ENCODE measurements at regions not wholly inside any gene's neighbourhood (a gene's known extent, or its start where the extent isn't known, plus 50 kb on each side); places are given as distances from the start of the nearest gene placed in this dataset.

DNA sequence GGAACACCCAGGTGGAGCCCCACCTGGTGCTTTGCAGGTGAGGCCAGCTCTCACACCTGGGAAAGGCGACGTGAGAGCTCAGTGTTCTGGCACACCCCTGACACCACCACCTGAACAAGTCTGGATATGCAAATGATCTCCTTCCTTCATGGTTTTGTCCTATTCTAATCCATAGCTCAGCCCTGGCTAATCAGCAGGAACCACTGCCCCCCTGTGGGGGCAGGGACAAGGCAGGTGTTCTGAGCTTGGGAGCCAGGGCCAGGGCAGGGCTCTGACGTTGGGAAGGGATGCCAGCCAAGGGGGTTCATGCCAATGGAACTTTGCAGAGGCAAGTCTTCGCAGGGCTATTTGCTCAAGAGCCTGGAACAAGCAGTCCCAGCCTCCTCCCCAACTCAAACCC is 144.2 kb downstream of the TRIM29 start:
- Histone ChIP-seq H3K9me3 (ENCODE audit: low read depth) (no peaks in the 10 kb centered on the region), H3K79me2 (ENCODE audit: insufficient read depth) (no peaks in the 10 kb centered on the region), H3K27ac (no peak overlapping the region), H3F3A (ENCODE audit: insufficient read depth) (no peaks in the 10 kb centered on the region), H3K9me2 (ENCODE audit: insufficient read depth) (no peaks in the 10 kb centered on the region), H3K4me3 (no peak overlapping the region), H2AFZ (no peak overlapping the region), H4K20me1 (ENCODE audit: insufficient read depth) (no peaks in the 10 kb centered on the region), H3K9ac (no peak overlapping the region), H3K36me3 (ENCODE audit: low read depth) (no peaks in the 10 kb centered on the region), H3K4me2 (ENCODE audit: unreplicated experiment) (no peak overlapping the region), H3K27me3 (replicated peaks; ENCODE audit: insufficient read depth) (peaks cover 39% of the 10 kb centered on the region), H3K4me1 (ENCODE audit: insufficient read depth) (no peaks in the 10 kb centered on the region)
- no peak for DNase-seq
- TF ChIP-seq EZH2 (IDR thresholded peaks at IDR 0.05; ENCODE audit: insufficient read depth, poor library complexity, severe bottlenecking) (no peak), EZH2phosphoT487 (IDR thresholded peaks at IDR 0.05; ENCODE audit: insufficient read depth, low read depth) (no peak)
- in situ Hi-C loops (cut with MboI): no loop called here
- WGBS, 2 experiments (ENCODE audit: low coverage in 1 of 2, low lambda C conversion rate in 2 of 2, missing lambda C conversion rate in 2 of 2): 34 to 41% methylated on average over 4 of the region's 4 CpGs

DNA sequence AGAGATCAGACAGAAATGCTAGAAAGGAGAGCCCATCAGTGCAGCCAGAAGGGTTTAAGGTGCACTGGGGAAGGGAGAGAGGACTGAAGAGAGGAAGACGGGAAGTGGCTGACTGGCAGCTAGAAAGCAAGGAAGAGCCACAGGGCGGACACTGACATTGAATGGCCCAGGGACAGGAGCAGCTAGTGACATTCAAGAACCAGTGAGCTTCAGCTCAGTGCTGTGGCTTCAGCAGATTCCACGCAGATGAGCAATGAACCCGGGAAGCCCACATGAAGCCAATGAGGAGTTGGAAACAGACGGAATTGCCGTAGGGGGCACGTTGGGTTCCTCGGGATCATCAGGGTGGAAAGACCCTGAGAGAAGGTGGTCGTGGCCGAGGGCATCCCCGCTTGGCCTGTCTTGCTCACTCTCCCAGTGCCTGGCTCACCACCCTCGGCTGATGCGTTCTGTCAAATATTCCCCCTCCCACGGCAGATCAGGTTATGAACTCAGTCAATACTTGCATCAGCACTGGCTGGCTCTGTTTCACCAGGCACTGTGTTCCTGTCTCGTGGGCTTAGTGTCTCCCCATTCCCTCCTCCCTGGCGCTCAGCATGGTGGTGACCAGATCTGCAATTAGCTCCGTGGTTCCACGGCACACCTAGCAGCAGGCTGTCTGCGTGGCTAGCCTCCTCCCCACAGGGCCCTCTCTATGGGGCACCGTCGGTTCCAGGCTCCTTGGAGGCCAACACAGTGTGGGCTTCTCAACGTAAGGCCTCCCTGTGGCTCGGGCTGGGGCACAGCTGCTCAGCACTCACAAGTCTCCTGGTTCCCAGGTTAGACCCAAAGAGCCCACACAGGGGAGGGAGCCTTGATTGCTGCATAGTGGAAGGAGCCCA is 145.5 kb downstream of the TRIM29 start:
- in situ Hi-C loops (cut with MboI): no loop called here
- Histone ChIP-seq H4K20me1 (ENCODE audit: insufficient read depth) (no peaks in the 10 kb centered on the region), H3K27me3 (replicated peaks; ENCODE audit: insufficient read depth) (peaks cover 50% of the 10 kb centered on the region), H2AFZ (no peak overlapping the region), H3K9me3 (ENCODE audit: low read depth) (no peaks in the 10 kb centered on the region), H3K4me1 (ENCODE audit: insufficient read depth) (no peaks in the 10 kb centered on the region), H3K9ac (no peak overlapping the region), H3K9me2 (ENCODE audit: insufficient read depth) (no peaks in the 10 kb centered on the region), H3K27ac (no peak overlapping the region), H3K36me3 (ENCODE audit: low read depth) (no peaks in the 10 kb centered on the region), H3K4me3 (no peak overlapping the region), H3K4me2 (ENCODE audit: unreplicated experiment) (no peak overlapping the region), H3F3A (ENCODE audit: insufficient read depth) (no peaks in the 10 kb centered on the region), H3K79me2 (ENCODE audit: insufficient read depth) (no peaks in the 10 kb centered on the region)
- 48 to 49% methylated on average over 23 of the region's 23 CpGs for WGBS, 2 experiments (ENCODE audit: low coverage in 1 of 2, low lambda C conversion rate in 2 of 2, missing lambda C conversion rate in 2 of 2)
- peak; percentile 18 for DNase-seq
- no peak for TF ChIP-seq EZH2phosphoT487 (IDR thresholded peaks at IDR 0.05; ENCODE audit: insufficient read depth, low read depth)
- TF ChIP-seq EZH2 (IDR thresholded peaks at IDR 0.05; ENCODE audit: insufficient read depth, poor library complexity, severe bottlenecking): no peak

DNA sequence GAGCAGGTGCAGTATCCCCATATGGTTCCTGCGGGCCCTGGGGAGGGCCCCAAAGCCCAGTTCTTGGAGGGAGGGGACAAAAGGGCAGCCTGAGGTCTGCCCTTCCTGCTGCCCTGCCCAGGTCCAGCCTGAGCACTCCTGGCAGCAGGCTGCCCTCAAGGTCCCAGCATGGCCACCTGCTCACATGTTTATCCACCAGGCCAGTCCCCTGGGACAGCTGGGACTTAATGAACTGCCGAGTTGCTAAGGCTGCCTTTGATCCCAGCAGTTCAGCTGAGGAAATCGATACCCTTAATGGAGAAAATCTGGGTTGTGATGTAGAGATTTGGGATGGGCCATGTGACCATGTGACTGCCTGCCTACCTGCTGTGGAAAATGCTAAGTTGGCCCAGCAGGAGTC is 146.2 kb downstream of the TRIM29 start:
- H3K4me2 ChIP-seq (ENCODE audit: unreplicated experiment): no peak overlapping the region

DNA sequence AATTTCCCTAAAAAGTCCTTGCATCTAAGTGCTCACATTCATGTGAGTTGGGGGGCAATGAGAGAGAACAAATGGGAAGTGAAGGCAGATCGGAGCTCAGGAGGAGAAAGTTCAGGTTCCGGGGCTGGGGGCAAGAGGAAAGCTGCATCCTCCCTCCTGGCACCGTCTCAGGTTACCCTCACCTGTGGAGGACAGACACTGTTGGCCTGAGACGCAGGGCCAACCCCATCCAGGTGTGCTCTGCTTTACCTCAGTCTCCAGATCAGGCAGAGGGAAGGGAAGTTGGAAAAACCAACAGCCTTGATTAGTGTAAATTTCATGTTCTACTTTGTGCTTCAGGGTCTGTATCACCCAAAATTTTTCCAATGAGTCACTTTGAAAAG is 146.9 kb downstream of the TRIM29 start:
- Histone ChIP-seq H3K4me2 (ENCODE audit: unreplicated experiment) (no peak overlapping the region), H3K79me2 (ENCODE audit: insufficient read depth) (no peaks in the 10 kb centered on the region), H3K4me1 (ENCODE audit: insufficient read depth) (no peaks in the 10 kb centered on the region), H4K20me1 (ENCODE audit: insufficient read depth) (no peaks in the 10 kb centered on the region), H3F3A (ENCODE audit: insufficient read depth) (no peaks in the 10 kb centered on the region), H3K9me2 (ENCODE audit: insufficient read depth) (no peaks in the 10 kb centered on the region), H3K27ac (no peak overlapping the region), H3K4me3 (no peak overlapping the region), H3K36me3 (ENCODE audit: low read depth) (no peaks in the 10 kb centered on the region), H3K9me3 (ENCODE audit: low read depth) (no peaks in the 10 kb centered on the region), H3K27me3 (replicated peaks; ENCODE audit: insufficient read depth) (peaks cover 54% of the 10 kb centered on the region), H3K9ac (no peak overlapping the region), H2AFZ (no peak overlapping the region)
- no peak for TF ChIP-seq EZH2phosphoT487 (IDR thresholded peaks at IDR 0.05; ENCODE audit: insufficient read depth, low read depth)
- no peak for DNase-seq
- in situ Hi-C loops (cut with MboI): no loop called here
- WGBS, 2 experiments (ENCODE audit: low coverage in 1 of 2, low lambda C conversion rate in 2 of 2, missing lambda C conversion rate in 2 of 2): 43 to 74% methylated on average over 4 of the region's 4 CpGs

More for the DNA sequence above, 146.2 kb downstream of the TRIM29 start:
- Histone ChIP-seq H3K9me2 (ENCODE audit: insufficient read depth) (no peaks in the 10 kb centered on the region), H3K4me3 (no peak overlapping the region), H3K9ac (no peak overlapping the region), H3K9me3 (ENCODE audit: low read depth) (no peaks in the 10 kb centered on the region), H3K27ac (no peak overlapping the region), H3F3A (ENCODE audit: insufficient read depth) (no peaks in the 10 kb centered on the region), H3K36me3 (ENCODE audit: low read depth) (no peaks in the 10 kb centered on the region), H2AFZ (no peak overlapping the region), H3K79me2 (ENCODE audit: insufficient read depth) (no peaks in the 10 kb centered on the region), H3K27me3 (replicated peaks; ENCODE audit: insufficient read depth) (peaks cover 55% of the 10 kb centered on the region), H4K20me1 (ENCODE audit: insufficient read depth) (no peaks in the 10 kb centered on the region), H3K4me1 (ENCODE audit: insufficient read depth) (no peaks in the 10 kb centered on the region)
- no peak for TF ChIP-seq EZH2phosphoT487 (IDR thresholded peaks at IDR 0.05; ENCODE audit: insufficient read depth, low read depth)
- TF ChIP-seq EZH2 (IDR thresholded peaks at IDR 0.05; ENCODE audit: insufficient read depth, poor library complexity, severe bottlenecking): no peak
- no peak for DNase-seq
- in situ Hi-C loops (cut with MboI): no loop called here
- 35 to 42% methylated on average over 3 of the region's 3 CpGs for WGBS, 2 experiments (ENCODE audit: low coverage in 1 of 2, low lambda C conversion rate in 2 of 2, missing lambda C conversion rate in 2 of 2)

All from GM23248 (cell line).